Hematopoietic multipotent progenitor cell treated with erythropoietin and hydrocortisone succinate and interleukin-3 and kit ligand, for 6 days (in vitro differentiated cells): ENCODE measurements at regions not wholly inside any gene's neighbourhood (a gene's known extent, or its start where the extent isn't known, plus 50 kb on each side); places are given as distances from the start of the nearest gene placed in this dataset.

Experiments used
- DNase-seq: peaks from one replicate; pipeline ENCODE4 v3.0.0-alpha.2; 2015

DNA sequence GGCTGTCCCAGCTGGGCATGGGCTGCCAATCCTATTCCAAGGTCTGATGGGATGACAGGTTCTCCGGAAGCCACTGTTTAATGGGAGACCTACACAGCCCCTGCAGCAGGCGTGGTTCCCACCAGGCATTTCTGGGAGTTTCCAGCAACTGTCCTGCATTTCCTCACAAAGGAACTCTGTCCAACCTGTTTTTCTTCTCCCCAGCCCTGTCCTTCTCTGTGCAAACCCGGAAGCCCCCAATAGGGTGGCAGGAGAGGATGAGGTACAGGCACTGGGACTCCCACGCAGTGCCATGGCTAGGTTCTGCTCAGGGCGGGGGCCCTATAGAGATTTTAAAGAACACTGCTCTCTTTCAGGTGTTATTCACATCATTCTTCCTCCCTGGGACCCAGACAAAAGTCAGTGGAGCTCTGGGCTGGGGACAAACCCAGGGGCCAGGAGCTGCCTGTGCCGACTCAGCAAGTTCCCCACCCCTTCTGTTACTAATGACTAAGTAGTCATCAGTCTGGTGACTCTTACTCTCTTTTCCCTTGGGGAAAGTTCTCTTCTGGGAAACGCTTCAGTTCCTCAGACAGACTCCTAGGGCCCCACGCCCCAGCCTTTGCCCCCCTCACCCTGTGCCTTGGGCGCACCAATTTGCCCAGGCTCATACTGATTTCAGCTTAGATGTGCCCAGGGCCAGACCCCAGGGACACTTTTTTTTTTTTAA, 97.7 kb downstream of the CD47 start:
- DNase-seq: no peak

DNA sequence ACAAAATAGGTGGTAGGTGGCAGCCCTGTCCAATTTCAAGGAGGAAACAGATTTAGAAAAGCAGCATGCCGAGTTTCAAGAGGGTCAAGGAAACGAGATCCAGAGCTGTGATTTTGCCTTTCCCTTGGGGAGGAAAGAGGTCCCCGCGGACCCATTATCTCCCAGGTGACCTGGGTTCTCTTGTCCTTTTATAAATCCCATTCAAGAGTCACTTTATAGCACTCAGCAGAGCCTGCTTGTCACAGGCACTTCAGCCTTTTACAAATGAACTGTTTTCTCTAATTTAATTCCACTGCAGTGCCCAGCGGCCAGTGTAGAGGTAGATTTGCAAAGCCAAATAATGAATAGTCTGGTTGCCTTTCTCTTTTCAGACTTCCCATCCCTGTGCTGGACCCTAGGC, 99.9 kb downstream of the CD47 start:
- no peak for DNase-seq

- DNase-seq: no peak
These were observed 100.4 kb downstream of the CD47 start for GRCh38 chr3:107990433-107990832.

- DNase-seq: no peak
These were observed 101.2 kb downstream of the CD47 start for GRCh38 chr3:107989661-107990060.

GRCh38 chr3:107988460-107989175, 102.2 kb downstream of the CD47 start:
- DNase-seq: no peak

GRCh38 chr3:107987036-107987939, 103.5 kb downstream of the CD47 start:
- no peak for DNase-seq

GRCh38 chr3:107986505-107986904, 104.3 kb downstream of the CD47 start:
- DNase-seq: no peak

DNA sequence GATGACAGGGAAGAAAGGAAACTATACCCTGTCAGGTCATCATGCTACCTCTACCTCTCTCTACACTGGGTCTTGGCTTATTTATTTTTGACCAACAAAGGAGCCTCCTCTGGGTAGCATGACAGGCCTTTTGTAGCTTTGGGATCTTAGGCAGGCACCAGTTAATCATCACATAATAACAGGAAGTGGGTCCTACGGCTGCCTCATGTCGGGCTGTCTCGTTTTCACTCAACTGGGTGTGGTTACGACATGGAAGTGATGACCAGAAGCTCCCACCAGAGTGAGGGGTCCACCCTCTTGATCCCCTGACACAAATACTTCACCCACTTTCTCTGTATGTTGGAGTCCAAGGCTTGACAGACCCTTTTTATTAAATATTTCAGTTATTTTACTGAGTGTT, 105.3 kb downstream of the CD47 start:
- peak; percentile 32 for DNase-seq

DNA sequence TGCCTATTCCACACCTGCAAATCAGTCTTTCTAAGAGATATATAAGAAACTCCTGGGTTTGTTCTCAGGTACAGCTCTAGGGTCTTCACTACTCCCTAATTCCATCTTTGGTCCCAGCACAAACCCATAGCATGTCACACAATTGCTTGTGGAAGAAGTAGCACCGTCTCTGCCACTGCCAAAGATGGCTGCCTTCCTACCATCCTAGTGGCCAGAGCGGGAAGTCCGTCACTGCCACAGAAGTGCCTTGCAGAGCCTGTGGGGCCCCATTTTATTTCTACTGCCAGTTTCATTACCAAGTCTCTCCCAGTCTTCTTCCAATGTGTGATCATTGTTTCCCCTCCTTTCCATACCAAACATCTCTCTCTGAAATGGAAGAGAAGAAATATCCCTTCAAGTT, 107.6 kb downstream of the CD47 start:
- DNase-seq: no peak

DNA sequence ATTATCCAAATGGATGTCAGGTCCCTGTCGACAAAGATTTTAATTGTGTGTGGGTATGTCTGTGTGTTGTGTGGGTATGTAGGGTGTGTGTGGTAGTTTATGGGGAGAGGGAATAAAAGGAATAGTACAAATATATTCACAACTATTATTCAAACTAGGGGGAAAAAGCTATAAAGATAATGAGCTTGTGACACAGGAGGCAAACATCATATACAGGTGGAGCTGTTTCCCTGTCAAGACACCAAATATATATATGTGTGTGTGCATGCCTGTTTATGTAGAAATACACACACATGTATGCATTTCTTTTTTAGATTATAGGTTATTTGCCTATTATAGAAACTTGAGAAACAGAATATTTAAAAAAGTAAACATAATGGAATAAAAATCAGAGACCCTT, 108.7 kb downstream of the CD47 start:
- DNase-seq: no peak

DNA sequence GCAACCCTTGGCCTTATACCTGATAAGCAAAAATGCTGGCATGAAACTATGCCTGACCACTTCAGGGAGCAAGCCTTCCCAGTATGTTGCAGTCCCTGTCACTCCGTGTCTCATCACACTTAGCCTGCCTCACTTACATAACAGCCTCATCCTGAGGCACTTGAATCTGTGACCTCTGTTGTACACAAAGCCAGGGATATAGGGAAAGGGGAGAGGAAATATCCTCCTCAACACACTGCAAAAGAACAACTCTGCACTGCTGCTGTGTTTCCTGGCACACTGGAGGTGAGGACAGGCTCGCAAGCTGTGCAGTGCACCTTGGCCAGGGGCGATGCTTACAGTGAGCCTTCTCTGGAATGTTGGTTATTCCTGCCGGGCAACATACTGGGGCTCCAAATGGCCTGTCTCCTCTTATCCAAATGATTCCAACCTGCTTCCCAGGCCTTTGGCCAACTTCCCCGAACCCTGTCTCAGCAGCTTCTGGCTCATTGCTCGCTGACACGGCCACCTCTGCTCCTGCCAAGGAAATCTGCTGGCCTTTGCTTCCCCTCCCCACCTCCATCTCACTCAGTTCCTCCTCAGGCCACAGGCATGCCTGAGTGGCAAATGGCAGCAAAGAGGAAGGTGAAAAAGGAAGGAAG, 109.2 kb downstream of the CD47 start:
- no peak for DNase-seq

DNA sequence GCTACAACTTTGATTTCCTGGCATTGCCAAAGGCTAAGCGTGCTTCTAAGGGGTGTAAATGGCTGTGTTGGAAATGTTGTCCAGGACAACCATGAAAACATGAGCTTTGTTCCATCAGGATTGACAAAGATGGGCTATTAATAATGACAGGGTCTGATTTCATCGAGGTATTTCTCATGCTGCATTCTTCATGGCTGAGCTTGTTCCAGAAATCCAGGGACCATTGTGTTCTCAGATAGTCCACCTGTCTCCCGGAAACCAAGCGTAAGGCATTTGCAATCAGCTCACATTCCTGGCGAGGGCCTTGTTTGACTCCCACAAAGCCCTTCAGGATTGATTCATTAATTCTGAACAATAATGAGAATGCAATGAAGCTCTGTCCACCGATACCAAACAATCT, 111.3 kb downstream of the CD47 start:
- DNase-seq: no peak

GRCh38 chr3:107978131-107979055, 112.4 kb downstream of the CD47 start:
- DNase-seq: no peak

GRCh38 chr3:107977221-107978130, 113.4 kb downstream of the CD47 start:
- DNase-seq: no peak

- DNase-seq: no peak
These were observed 114.5 kb downstream of the CD47 start for GRCh38 chr3:107976202-107976800.

- no peak for DNase-seq
These were observed 115.2 kb downstream of the CD47 start for GRCh38 chr3:107975529-107976201.

- no peak for DNase-seq
These were observed 116.9 kb downstream of the CD47 start for GRCh38 chr3:107973961-107974360.

GRCh38 chr3:107973152-107973551, 117.7 kb downstream of the CD47 start:
- no peak for DNase-seq

- DNase-seq: no peak
These were observed 119.7 kb downstream of the CD47 start for GRCh38 chr3:107970993-107971580.
